Fibroblast of peridontal ligament (primary cell): ENCODE measurements at regions not wholly inside any gene's neighbourhood (a gene's known extent, or its start where the extent isn't known, plus 50 kb on each side); places are given as distances from the start of the nearest gene placed in this dataset.
"Not testable (repeated sequence)": the region's sequence is repeated elsewhere in the genome, so short reads cannot be mapped to it uniquely, and the experiment has no call there.

ENCODE experiments used
- DNase-seq: peaks from one replicate; pipeline ENCODE4 v3.0.0-alpha.2; 2010; ENCODE audit errors: extremely low read depth

- DNase-seq = peak; percentile 19
These were observed 255.3 kb upstream of the CDH11 start for GRCh38 chr16:65377195-65377594.

- DNase-seq = no peak
These were observed 254.7 kb upstream of the CDH11 start for GRCh38 chr16:65376601-65377000.

GRCh38 chr16:65375651-65376050, 253.8 kb upstream of the CDH11 start:
- no peak for DNase-seq

- no peak for DNase-seq
These were observed 251.2 kb upstream of the CDH11 start for GRCh38 chr16:65373097-65373496.

GRCh38 chr16:65372171-65372570, 250.3 kb upstream of the CDH11 start:
- DNase-seq = no peak

GRCh38 chr16:65365732-65366715, 244.2 kb upstream of the CDH11 start:
- no peak for DNase-seq

GRCh38 chr16:65356721-65357120, 234.9 kb upstream of the CDH11 start:
- DNase-seq = not testable (repeated sequence)

GRCh38 chr16:65355706-65356105, 233.8 kb upstream of the CDH11 start:
- DNase-seq = no peak

- no peak for DNase-seq
These were observed 231.3 kb upstream of the CDH11 start for GRCh38 chr16:65353183-65353582.

- DNase-seq = no peak
These were observed 227.8 kb upstream of the CDH11 start for GRCh38 chr16:65349626-65350025.

- DNase-seq = no peak
These were observed 221.7 kb upstream of the CDH11 start for GRCh38 chr16:65343556-65343955.

- no peak for DNase-seq
These were observed 220.5 kb upstream of the CDH11 start for GRCh38 chr16:65342231-65342866.

- no peak for DNase-seq
These were observed 217.2 kb upstream of the CDH11 start for GRCh38 chr16:65339062-65339461.

GRCh38 chr16:65336160-65336559, 214.3 kb upstream of the CDH11 start:
- DNase-seq = peak; percentile 47

- no peak for DNase-seq
These were observed 212.2 kb upstream of the CDH11 start for GRCh38 chr16:65334081-65334480.

GRCh38 chr16:65333283-65333682, 211.4 kb upstream of the CDH11 start:
- DNase-seq = no peak

GRCh38 chr16:65327346-65327745, 205.5 kb upstream of the CDH11 start:
- no peak for DNase-seq

- DNase-seq = no peak
These were observed 201.9 kb upstream of the CDH11 start for GRCh38 chr16:65323655-65324237.

GRCh38 chr16:65319621-65320231, 197.9 kb upstream of the CDH11 start:
- DNase-seq = no peak

- no peak for DNase-seq
These were observed 196.9 kb upstream of the CDH11 start for GRCh38 chr16:65318590-65319257.

GRCh38 chr16:65318138-65318537, 196.3 kb upstream of the CDH11 start:
- no peak for DNase-seq

- DNase-seq = no peak
These were observed 194.9 kb upstream of the CDH11 start for GRCh38 chr16:65316808-65317207.
